AG04450 (cell line): ENCODE measurements at regions not wholly inside any gene's neighbourhood (a gene's known extent, or its start where the extent isn't known, plus 50 kb on each side); places are given as distances from the start of the nearest gene placed in this dataset.

Experiments
- CTCF ChIA-PET: fragments of 300-600, 350-600 bp; formaldehyde crosslinking; extraction: SDS; loops from one replicate; lab custom pipeline; 2022; ENCODE audit warnings: antibody characterized with exemption, inconsistent platforms; lab: Charles Lee
- POLR2A ChIA-PET: fragments of 350-600 bp; formaldehyde crosslinking; extraction: SDS; loops from one replicate; lab custom pipeline; 2021; ENCODE audit warnings: antibody characterized with exemption, inconsistent platforms; lab: Yijun Ruan, JAX
- DNase-seq: peaks from one replicate; pipeline ENCODE4 v3.0.0-alpha.2; 2011; ENCODE audit warnings: low read depth, low spot score
- H3K27ac ChIP-seq: one replicate; pipeline ENCODE4 v1.5.1; 2012; ENCODE audit warnings: low read depth, low read length, control low read depth
- H3K27me3 ChIP-seq: one replicate; pipeline ENCODE4 v1.6.0; 2012; ENCODE audit warnings: low read length; ENCODE audit not compliant: control insufficient read depth, insufficient read depth
- H3K4me3 ChIP-seq: 2 replicates; pipeline ENCODE4 v1.5.1; 2011; ENCODE audit warnings: mild to moderate bottlenecking, low read depth, low read length, control low read depth
- H3K9me3 ChIP-seq: 2 replicates; pipeline ENCODE4 v1.5.1; 2012; ENCODE audit warnings: low read length; ENCODE audit not compliant: control insufficient read depth, insufficient read depth
- TF ChIP-seq, protein P1 (sequence below): IDR thresholded peaks from 2 replicates; pipeline ENCODE4 v1.5.1; 2011; ENCODE audit warnings: low read depth, low read length, control low read depth, inconsistent platforms

DNA sequence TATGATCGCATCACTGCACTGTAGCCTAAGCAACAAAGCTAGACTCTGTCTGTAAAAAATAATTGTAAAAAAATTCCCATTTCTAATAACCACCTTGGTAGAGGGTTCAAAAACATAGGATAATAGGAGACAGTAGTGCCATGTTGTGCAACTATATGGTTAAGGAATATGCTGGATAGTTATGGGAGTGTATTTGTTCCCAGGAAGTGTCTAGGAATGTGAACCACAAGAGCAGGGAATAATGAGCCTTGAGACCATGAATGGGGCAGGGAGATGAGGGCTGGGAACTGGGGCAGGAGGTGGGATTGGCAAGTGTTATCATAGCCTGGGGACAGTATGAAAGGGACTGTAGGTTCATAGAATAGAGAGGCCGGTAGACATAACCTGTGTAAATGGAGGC lies 50.4 kb downstream of the RUSC2 start:
- CTCF ChIA-PET, result interaction anchor here (0.6 to 4.6 kb wide), 4 partner anchors 14 to 426 kb away, joined by 3 to 27 read pairs (median 3); no protein-coding TSS in a partner anchor
- Histone ChIP-seq H3K27ac (no peak overlapping the region), H3K4me3 (peak overlapping the region; percentile 77), H3K9me3 (no peaks in the 10 kb centered on the region), H3K27me3 (no peaks in the 10 kb centered on the region)
- POLR2A ChIA-PET, result no interaction called here
- DNase-seq, result no peak
- TF ChIP-seq, protein P1, sequence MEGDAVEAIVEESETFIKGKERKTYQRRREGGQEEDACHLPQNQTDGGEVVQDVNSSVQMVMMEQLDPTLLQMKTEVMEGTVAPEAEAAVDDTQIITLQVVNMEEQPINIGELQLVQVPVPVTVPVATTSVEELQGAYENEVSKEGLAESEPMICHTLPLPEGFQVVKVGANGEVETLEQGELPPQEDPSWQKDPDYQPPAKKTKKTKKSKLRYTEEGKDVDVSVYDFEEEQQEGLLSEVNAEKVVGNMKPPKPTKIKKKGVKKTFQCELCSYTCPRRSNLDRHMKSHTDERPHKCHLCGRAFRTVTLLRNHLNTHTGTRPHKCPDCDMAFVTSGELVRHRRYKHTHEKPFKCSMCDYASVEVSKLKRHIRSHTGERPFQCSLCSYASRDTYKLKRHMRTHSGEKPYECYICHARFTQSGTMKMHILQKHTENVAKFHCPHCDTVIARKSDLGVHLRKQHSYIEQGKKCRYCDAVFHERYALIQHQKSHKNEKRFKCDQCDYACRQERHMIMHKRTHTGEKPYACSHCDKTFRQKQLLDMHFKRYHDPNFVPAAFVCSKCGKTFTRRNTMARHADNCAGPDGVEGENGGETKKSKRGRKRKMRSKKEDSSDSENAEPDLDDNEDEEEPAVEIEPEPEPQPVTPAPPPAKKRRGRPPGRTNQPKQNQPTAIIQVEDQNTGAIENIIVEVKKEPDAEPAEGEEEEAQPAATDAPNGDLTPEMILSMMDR, result no peak

DNA sequence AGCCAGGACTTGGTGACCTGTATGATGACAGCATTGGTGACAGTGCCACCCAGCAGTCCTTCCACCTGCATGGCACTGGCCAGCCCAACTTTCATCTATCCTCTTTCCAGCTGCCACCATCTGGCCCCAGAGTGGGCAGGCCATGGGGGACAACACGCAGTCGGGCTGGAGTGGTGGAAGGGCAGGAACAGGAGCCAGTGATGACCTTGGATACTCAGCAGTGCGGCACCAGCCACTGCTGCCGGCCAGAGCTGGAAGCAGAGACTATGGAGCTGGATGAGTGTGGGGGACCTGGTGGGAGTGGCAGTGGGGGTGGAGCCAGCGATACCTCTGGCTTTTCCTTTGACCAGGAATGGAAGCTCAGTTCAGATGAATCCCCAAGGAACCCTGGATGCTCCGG lies 56.9 kb downstream of the RUSC2 start:
- ChIA-PET POLR2A (no interaction called here), CTCF (no interaction called here)

DNA sequence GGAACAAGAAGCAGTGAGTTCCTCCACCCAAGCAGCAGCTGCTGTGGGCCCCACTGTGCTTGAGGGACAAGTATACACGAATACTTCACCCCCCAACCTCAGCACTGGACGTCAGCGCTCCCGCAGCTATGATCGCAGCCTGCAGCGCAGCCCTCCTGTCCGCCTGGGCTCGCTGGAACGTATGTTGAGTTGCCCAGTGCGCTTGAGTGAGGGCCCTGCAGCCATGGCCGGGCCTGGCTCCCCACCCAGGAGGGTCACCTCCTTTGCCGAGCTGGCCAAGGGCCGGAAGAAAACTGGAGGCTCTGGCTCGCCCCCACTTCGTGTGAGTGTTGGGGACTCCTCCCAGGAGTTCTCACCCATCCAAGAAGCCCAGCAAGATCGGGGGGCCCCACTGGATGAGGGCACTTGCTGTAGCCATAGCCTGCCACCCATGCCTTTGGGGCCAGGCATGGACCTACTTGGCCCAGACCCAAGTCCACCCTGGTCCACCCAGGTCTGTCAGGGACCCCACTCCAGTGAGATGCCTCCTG lies 57.1 kb upstream of the TESK1 start:
- no peak for DNase-seq
- TF ChIP-seq, protein P1, result no peak; the same call in 1 of the 2 replicates
- Histone ChIP-seq H3K9me3 (no peaks in the 10 kb centered on the region), H3K4me3 (no peak overlapping the region), H3K27ac (peak overlapping the region; percentile 39), H3K27me3 (no peaks in the 10 kb centered on the region)
- ChIA-PET CTCF (no interaction called here), POLR2A (no interaction called here)

More for the DNA sequence above, 56.9 kb downstream of the RUSC2 start:
- Histone ChIP-seq H3K27ac (no peak overlapping the region), H3K4me3 (no peak overlapping the region), H3K9me3 (no peaks in the 10 kb centered on the region), H3K27me3 (no peaks in the 10 kb centered on the region)
- TF ChIP-seq, protein P1, result no peak
- no peak for DNase-seq

DNA sequence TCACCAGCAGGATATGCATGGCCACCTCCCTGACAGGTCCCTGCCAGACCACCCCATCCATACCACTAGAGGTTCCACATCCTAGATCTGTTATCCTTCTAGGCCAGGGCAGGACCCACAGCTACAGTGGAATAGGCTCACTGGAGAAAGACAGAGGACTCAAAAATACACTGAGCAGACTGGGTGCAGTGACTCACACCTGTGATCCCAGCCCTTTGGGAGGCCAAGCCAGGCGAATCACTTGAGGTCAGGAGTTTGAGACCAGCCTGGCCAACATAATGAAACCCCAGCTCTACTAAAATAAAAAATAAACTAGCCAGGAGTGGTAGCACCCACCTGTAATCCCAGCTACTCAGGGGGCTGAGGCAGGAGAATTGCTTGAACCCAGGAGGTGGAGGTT lies 56.5 kb upstream of the TESK1 start:
- Histone ChIP-seq H3K27me3 (no peaks in the 10 kb centered on the region), H3K9me3 (no peaks in the 10 kb centered on the region), H3K4me3 (no peak overlapping the region), H3K27ac (peak overlapping the region; percentile 39)
- no peak for DNase-seq
- POLR2A ChIA-PET, result no interaction called here
- TF ChIP-seq, protein P1, result no peak
- CTCF ChIA-PET, result interaction anchor here (1.8 kb wide), 1 partner anchor 67 kb away, joined by 7 read pairs; no protein-coding TSS in a partner anchor

DNA sequence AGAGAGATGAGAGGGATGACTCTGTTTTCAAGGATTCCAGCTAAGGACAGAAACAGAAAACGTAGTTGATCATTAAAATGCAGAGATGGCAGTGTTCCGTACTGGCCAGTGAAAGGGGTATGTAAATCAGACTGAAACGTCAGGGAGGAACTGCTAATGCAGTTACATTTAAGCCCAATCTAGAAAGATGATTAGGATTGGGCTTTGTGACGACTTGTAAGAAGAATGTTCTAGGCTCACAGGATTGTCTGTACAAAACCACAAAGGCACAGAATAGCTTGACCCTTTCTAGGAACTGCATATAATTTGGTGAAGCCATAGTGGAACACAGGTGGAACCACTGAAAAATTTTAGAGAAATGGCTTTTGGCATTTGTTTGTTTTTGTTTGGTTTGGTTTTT lies 55.6 kb upstream of the TESK1 start:
- CTCF ChIA-PET, result interaction anchor here (1.8 kb wide), 1 partner anchor 68 kb away, joined by 7 read pairs; no protein-coding TSS in a partner anchor
- POLR2A ChIA-PET, result no interaction called here
- H3K27ac ChIP-seq, result no peak overlapping the region
- TF ChIP-seq, protein P1, result no peak
- H3K9me3 ChIP-seq, result no peaks in the 10 kb centered on the region
- no peaks in the 10 kb centered on the region for H3K27me3 ChIP-seq
- H3K4me3 ChIP-seq, result no peak overlapping the region
- DNase-seq, result no peak
